ENCODE measurements at regions not wholly inside any gene's neighbourhood (a gene's known extent, or its start where the extent isn't known, plus 50 kb on each side); places are given as distances from the start of the nearest gene placed in this dataset.
"Not testable (repeated sequence)": the region's sequence is repeated elsewhere in the genome, so short reads cannot be mapped to it uniquely, and the experiment has no call there.

DNA sequence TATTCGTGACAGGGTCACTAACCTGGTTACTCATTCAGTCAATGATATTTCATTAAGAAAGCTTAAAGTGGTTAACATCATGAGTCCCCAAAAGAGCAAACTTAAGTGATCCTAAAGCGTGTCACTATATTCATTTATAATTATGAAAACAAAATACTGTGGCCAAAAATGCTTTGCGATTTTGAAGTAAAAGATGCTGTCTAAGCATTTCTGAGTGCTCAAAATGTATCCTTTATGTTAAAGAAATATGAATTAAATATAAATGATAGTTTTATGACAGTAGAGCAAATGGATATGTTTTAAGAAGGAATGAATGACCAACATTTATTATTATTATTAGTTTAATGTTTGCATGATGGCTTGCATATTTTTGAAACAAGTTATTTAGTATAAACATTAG, 72.6 kb upstream of the CDC42EP3 start:
- intact Hi-C loops (cut with DNase I) = no loop called here

DNA sequence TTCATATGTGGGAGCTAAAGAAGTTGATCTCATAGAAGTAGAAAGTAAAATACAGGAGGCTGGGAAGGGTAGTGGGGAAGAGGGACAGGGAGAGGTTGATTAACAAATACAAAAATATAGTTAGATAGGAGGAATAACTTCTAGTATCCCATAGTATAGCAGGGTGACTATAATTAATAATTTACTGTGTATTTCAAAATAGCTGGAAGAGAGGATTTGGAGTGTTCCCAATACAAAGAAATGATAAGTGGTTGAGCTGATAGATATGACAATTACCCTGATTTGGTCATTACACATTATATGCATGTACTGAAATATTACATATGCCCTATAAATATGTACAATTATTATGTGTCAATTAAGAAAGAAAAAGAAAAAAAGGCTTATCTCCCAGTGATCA, 73.5 kb upstream of the CDC42EP3 start:
- DNase-seq; H3K4me1 ChIP-seq; H3K4me3 ChIP-seq (replicated peaks in 1 of 3); H3K9me3 ChIP-seq; H3K36me3 ChIP-seq; H3K27me3 ChIP-seq; H3K27ac ChIP-seq; intact Hi-C loops (cut with DNase I): not testable (repeated sequence)

More for the DNA sequence above, 72.6 kb upstream of the CDC42EP3 start:
- Histone ChIP-seq H3K27me3 (no peaks in the 10 kb centered on the region), H3K27ac (no peak overlapping the region), H3K36me3 (no peaks in the 10 kb centered on the region), H3K9me3 (no peaks in the 10 kb centered on the region), H3K4me3 (replicated peaks in 1 of 3) (no peak overlapping the region), H3K4me1 (no peaks in the 10 kb centered on the region)
- no peak for DNase-seq
- TF ChIP-seq, protein P1, sequence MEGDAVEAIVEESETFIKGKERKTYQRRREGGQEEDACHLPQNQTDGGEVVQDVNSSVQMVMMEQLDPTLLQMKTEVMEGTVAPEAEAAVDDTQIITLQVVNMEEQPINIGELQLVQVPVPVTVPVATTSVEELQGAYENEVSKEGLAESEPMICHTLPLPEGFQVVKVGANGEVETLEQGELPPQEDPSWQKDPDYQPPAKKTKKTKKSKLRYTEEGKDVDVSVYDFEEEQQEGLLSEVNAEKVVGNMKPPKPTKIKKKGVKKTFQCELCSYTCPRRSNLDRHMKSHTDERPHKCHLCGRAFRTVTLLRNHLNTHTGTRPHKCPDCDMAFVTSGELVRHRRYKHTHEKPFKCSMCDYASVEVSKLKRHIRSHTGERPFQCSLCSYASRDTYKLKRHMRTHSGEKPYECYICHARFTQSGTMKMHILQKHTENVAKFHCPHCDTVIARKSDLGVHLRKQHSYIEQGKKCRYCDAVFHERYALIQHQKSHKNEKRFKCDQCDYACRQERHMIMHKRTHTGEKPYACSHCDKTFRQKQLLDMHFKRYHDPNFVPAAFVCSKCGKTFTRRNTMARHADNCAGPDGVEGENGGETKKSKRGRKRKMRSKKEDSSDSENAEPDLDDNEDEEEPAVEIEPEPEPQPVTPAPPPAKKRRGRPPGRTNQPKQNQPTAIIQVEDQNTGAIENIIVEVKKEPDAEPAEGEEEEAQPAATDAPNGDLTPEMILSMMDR (IDR thresholded peaks at IDR 0.05) = no peak
- no peak for TF ChIP-seq POLR2A (IDR thresholded peaks at IDR 0.05)
- 89 to 91% methylated on average over 3 of the region's 3 CpGs for WGBS, 2 donors

GRCh38 chr2:37746011-37746410, 74.6 kb upstream of the CDC42EP3 start:
- H3K9me3 ChIP-seq; intact Hi-C loops (cut with DNase I); H3K4me1 ChIP-seq; H3K36me3 ChIP-seq; DNase-seq; H3K27ac ChIP-seq; H3K4me3 ChIP-seq (replicated peaks in 1 of 3); H3K27me3 ChIP-seq: not testable (repeated sequence)
- 89 to 96% methylated on average over 1 of the region's 1 CpG for WGBS, 2 donors

- H3K27me3 ChIP-seq = no peaks in the 10 kb centered on the region
- no peaks in the 10 kb centered on the region for H3K4me1 ChIP-seq
- DNase-seq = no peak
- H3K9me3 ChIP-seq = no peaks in the 10 kb centered on the region
- H3K36me3 ChIP-seq = no peaks in the 10 kb centered on the region
- 86 to 92% methylated on average over 3 of the region's 3 CpGs for WGBS, 2 donors
- no peak for TF ChIP-seq POLR2A (IDR thresholded peaks at IDR 0.05)
- TF ChIP-seq, protein P1 (IDR thresholded peaks at IDR 0.05) = no peak
- intact Hi-C loops (cut with DNase I) = no loop called here
- H3K4me3 ChIP-seq (replicated peaks in 1 of 3) = no peak overlapping the region
- no peak overlapping the region for H3K27ac ChIP-seq
Measured at GRCh38 chr2:37746883-37747282, 75.4 kb upstream of the CDC42EP3 start.

GRCh38 chr2:37748541-37748940, 77.1 kb upstream of the CDC42EP3 start:
- no peaks in the 10 kb centered on the region for H3K4me1 ChIP-seq
- H3K4me3 ChIP-seq (replicated peaks in 1 of 3) = no peak overlapping the region
- no peak for DNase-seq
- H3K36me3 ChIP-seq = no peaks in the 10 kb centered on the region
- H3K9me3 ChIP-seq = no peaks in the 10 kb centered on the region
- no peak overlapping the region for H3K27ac ChIP-seq
- H3K27me3 ChIP-seq = no peaks in the 10 kb centered on the region
- 53 to 58% methylated on average over 4 of the region's 4 CpGs for WGBS, 2 donors
- TF ChIP-seq POLR2A (IDR thresholded peaks at IDR 0.05) = no peak
- TF ChIP-seq, protein P1 (IDR thresholded peaks at IDR 0.05) = no peak
- intact Hi-C loops (cut with DNase I) = no loop called here

DNA sequence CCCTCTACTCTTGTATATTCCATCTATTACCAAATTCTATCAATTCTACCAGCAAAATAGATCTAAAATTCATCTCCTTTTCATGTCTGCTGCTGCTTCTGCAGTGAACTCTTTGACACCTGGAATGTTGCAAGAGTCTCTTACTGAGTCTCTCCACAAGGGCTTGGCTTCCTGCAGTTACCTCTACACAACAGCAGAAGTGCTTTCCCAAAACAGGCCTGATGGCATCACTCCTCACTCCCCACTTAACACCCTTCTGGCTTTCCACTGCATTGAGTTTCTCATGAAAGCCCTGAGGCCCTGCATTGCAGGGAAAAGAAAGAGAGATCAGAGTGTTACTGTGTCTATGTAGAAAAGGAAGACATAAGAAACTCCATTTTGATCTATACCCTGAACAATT, 78.8 kb upstream of the CDC42EP3 start:
- H3K36me3 ChIP-seq; H3K27me3 ChIP-seq; H3K27ac ChIP-seq; DNase-seq; H3K4me1 ChIP-seq; intact Hi-C loops (cut with DNase I); H3K9me3 ChIP-seq; H3K4me3 ChIP-seq (replicated peaks in 1 of 3): not testable (repeated sequence)

DNA sequence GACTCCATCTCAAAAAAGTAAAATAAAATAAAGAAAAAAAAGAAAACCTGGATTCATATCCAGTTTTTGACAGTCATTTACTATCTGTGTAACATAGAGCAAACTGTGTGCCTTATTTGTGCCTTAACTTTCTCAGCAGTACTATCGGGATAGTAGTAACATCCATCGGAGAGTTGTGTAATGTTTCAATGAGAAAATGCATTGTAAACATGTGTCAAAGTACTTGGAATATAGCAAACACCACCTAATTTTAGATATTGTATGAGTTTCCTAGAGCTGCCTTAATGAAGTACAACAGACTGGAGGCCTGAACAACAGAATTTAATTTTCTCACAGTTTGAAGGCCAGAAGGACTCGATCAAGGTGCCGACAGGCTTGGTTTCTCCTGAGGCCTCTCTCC, 81.3 kb upstream of the CDC42EP3 start:
- H3K27ac ChIP-seq = no peak overlapping the region
- 95 to 96% methylated on average over 4 of the region's 4 CpGs for WGBS, 2 donors
- H3K4me3 ChIP-seq (replicated peaks in 1 of 3) = no peak overlapping the region
- DNase-seq = no peak
- no peaks in the 10 kb centered on the region for H3K36me3 ChIP-seq
- no peaks in the 10 kb centered on the region for H3K9me3 ChIP-seq
- no peak for TF ChIP-seq POLR2A (IDR thresholded peaks at IDR 0.05)
- TF ChIP-seq, protein P1 (IDR thresholded peaks at IDR 0.05) = no peak
- no peaks in the 10 kb centered on the region for H3K4me1 ChIP-seq
- H3K27me3 ChIP-seq = no peaks in the 10 kb centered on the region
- intact Hi-C loops (cut with DNase I) = no loop called here
